NCI-H2227 treated with DMSO at 0.1 percent for 48 hours (cell line): ENCODE measurements at regions not wholly inside any gene's neighbourhood (a gene's known extent, or its start where the extent isn't known, plus 50 kb on each side); places are given as distances from the start of the nearest gene placed in this dataset.
"Not testable (repeated sequence)": the region's sequence is repeated elsewhere in the genome, so short reads cannot be mapped to it uniquely, and the experiment has no call there.

ENCODE experiments used
- DNase-seq: peaks from one replicate; lab custom pipeline; 2025; lab: John Stamatoyannopoulos, UW

DNA sequence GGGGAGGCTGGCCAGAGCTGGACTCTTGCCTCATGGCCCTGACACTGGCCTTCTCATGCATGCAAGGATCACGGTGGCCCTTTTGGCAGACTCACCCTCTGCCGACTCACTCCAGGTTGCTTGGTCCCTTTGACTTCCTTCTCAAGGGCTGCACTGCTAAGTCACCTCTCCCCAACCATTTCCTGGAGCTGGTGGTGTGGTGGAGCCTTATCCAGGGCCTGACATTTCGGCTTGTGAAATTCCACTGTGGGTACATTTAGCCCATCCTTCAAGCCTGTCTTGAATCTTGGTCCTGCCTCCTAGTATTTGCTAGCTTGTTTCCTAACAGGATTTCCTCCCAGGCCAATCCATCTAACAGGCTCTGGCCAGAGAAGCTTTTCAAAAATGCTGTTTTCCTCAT, 52.6 kb upstream of the JUN start:
- no peak for DNase-seq

DNA sequence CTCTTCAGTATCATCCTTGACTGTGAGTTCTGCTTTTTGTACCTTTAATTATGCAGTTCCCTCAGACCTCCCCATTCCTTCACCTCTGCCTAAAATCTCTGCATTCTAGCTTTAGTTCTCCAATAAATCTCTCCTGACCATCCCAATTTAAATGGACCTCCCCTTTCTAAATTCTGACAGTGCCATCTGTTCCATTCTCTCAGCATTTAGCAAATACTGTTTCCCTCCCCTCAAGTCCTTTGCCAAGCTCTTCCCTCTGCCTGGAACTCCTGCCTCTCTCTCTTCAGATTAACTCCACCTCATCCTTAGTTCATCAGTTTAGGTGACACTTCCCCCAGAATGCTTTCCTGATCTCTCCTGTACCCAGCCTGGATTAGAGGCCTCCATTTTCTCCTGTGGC, 54.0 kb upstream of the JUN start:
- DNase-seq, result no peak

DNA sequence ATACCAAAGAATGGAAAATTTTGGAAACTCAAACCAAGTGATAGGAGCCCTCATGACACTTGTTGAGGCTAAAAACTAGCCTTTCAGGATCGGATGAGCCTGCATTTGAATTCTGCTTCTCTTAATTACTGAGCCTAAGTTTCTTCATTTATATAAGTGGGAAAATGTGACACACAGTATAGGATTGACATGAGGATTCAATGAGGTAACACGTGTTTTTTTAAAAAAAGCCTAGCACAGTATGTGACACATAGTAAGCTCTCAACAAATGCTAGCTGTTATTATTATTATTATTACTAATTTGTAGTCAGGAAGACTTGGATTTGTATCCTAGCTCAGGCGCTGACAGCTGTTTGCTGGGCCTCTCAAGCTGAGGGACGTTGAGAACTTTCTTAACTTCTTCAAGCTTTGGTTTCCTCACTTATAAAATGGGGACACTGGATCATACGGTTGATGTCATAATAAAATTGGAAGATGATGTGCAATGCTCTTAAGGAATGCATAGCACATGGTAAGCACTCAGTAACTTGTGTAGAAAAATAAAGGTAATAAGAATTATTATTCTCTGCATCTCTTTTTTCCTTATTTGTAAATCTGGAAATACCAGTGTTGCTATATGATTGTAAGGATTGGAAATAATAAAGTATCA, 55.4 kb upstream of the JUN start:
- DNase-seq, result no peak

DNA sequence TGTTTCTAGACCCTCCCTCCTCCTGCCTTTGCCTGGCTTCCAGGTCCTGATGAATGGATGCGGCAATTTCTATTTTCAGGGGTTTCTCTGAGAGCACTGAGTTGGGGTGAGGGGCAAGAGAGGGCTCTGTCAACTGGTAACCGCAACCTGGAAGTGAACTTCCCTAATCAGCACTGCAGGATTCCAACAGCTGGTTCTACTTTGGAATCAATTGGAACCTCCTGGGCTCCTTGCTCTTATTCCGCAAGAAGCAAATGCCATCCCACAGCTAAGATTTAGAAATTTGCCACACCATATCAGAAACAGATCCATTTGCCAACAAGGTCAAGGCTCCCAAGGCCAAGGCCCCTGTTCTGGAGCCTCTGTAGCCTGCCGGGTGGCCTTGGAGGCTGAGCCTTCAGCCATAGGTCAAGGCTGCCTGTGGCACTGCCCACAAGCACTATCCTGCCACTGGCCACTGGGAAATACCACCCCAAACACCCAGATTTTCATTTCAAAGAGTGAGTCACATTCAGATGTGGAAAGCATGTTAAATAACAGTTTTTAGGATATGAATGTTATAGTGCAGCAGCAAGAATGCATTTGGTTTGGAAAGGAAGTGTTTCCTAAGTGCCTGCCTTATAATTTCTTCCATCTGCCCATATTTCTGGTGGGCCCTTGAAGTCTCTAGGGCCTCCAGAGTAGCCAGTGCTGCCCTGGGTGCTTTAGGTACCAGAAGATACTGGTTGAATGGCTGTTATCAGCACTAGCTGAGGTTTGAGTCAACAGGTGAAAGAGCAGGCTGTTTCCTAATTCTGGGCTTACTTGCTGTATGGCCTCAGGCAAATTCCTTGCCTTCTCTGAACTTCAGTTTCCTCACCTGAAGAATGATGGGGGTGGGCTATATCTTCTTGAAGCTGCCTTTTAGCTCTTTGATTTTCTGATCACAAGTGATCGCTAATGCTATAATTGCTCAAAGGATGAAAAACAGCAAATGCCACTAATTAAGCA, 56.3 kb upstream of the JUN start:
- no peak for DNase-seq

DNA sequence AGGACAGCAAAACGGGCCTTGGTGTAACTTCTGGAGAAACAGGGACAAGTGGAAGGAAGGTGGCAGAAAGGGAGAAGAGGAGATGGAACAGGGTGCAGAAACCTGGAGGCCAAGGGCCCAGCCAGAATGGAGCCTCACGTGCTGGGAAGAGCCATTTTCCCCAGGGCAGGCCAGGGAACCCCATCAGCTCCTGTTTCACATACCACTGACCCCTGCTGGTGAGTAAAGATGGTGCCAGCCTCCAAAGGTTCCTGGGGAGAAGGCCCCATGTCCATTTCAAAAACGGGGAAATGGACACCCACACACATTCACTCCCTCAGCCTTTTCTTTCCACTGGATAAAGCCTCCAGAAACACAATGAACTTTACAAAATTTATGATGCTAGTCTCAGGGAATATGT, 57.6 kb upstream of the JUN start:
- DNase-seq, result no peak

DNA sequence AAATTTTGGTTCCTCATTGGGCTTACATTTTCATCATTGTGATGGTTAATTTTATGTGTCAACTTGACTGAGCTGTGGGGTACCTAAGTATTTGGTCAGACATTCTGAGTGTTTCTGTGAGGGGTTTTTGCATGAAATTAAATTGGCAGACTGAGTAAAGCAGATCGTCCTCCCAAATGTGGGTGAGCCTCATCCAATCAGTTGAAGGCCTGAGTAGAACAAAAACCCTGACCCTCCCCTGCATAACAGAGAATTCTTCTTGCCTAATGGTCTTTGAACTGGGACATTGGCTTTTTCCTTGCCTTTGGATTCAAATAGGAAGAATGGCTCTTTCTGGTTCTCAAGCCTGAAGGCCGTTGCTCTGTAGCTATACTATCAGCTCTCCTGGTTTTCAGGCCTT, 59.1 kb upstream of the JUN start:
- DNase-seq, result no peak

DNA sequence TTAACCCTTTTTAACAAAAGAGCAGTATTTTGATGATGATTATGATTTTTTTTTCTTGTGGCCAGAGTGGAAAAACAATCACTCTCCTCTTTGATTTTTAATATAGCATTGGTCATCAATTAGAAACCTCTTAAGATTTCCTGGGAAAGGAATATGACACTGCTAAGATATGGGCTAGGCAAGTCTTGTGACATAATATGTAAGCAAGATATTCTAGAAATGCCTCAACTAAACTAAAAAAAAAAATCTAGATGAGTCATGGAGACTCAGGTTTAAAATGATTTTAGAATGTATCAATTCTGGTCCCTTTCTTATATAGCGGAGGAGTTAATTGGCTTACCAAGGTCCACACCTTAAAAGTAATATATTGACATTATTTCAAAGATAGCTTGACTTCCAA, 60.3 kb upstream of the JUN start:
- no peak for DNase-seq

DNA sequence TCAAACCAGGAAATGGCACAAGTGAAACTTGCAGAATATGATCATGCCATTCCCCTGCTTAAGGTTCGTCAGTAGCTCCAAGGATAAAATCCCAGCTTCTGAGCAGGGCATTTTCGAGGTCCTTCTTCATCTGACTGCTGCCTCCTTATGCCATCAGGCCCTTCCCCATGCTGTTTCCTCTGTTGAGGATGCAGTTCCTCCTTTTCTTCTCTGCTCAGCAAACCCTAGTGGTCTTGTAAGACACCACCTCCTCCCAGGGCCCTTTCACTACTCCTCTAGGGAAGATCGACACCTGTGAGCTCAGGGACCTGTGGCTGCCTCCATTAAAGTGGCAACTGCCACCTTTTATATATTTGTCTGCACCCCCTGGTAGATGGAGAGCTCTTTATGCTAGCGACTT, 62.1 kb upstream of the JUN start:
- no peak for DNase-seq

DNA sequence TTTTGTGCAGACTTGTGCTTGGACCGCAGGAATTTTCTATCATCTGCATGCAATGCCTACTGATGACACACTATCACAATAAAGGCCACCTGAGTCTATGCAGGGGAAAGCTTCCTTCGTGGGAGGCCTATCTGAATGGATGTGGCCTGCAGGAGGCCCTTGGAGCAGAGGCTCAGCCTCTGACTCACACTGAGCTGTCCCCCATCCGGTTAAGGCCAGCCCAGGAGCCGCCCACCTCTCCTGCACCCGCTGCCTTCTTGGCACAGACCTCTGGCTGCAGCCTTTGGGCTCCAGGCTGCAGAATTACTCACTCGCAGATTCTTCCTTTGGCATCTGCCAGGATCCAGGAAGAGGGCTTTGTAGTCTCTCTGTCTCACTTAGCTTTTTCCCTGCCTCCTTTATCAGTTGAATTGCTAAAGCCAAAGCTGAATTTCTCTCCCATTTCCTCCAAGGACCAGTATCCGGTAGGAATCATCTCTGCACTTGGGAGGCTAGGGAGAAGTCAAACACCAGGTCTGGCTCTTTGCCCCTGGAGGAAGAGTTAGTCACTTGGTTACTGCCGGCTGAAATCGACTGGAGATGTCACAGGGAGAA, 65.1 kb upstream of the JUN start:
- DNase-seq, result peak; percentile 16

DNA sequence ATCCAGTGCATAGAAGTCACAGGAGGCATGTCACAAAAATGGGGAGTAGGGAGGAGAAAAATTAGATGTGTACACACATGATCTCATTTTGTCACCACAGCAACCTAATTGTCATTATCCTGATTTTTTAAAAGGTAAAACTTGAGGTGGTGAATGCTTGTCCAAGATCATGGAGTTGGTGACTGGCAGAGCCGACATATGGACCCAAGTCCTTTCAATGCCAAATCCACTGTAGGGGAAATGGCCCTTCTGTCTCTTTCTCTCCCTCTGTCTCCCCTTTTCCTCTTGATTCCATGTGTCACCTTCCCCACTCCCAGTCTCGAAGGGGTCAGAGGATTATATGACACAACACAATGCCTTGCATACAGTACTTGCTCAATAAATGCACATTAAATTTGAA, 65.7 kb upstream of the JUN start:
- no peak for DNase-seq

DNA sequence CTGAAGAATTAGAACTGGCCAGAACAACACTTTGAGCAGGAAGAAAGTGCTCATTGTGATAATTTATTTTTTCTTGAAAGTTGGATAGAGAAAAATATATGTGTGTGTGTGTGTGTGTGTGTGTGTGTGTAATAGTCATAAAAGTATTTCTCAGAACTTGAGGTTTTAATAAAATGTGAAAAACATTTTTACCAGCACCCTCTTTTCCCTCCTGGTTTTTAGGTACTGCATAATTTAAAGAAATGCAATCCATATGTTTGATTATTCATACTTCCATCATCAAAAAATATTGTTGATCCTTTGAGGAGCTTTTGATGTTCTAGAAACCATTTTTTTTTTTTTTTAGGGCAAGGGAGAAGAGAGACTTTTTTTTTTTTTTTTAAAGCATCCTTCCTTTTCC, 66.8 kb upstream of the JUN start:
- DNase-seq, result no peak

DNA sequence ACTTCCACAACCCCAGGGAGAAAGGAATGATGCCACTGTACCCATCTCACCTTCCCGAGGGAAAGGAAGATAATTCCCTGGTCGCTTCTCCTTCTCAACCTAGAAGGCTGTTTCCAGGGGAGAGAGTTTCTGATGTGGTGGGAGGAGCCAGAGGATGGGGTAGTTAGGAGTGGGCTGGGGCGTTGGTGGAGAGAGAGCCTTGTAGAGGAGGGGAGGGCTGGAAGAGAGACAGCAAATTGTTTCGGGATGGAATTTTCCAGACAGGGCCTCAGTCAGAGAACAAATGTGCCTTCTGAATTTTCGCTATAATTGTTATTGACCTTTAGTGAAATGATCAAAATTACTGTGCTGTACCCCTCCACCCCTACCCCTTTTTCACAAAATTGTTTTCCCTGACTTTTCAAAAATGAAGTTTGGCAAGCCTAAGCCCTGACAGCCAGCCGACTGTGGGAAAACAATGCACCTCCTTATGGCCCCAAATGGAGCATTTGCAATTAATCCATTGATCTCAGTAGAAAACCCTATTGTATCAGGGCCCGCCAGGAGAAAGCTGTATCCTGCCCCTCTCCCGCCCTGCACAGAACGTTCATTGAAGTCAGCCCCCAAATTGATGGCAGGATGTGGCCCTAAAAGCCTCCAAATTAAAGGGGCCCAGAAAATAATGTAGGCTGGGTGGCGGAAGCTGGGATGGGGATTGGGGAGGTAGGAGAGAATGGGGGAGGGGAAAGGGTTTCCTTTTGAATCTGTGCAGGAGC, 69.1 kb upstream of the JUN start:
- DNase-seq, result no peak

DNA sequence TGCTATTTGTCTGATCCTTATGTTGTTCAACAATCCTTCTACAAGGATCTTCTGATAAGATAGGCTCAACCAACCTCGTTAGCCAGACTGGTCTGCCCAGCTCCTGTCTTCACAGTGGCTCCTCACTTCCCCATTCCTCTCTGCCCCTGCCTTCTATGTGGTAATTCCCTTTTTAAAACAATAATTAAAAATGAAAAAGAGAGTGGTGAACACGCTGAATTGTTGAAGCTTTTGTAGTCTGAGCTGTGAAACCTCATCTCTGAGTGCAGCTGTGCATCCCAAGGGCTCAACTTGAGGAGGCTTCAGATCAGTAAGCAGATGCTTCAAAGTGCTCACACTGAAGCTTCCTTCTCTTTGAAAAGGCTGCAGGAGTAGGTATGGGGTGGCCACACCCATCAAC, 70.7 kb upstream of the JUN start:
- no peak for DNase-seq

DNA sequence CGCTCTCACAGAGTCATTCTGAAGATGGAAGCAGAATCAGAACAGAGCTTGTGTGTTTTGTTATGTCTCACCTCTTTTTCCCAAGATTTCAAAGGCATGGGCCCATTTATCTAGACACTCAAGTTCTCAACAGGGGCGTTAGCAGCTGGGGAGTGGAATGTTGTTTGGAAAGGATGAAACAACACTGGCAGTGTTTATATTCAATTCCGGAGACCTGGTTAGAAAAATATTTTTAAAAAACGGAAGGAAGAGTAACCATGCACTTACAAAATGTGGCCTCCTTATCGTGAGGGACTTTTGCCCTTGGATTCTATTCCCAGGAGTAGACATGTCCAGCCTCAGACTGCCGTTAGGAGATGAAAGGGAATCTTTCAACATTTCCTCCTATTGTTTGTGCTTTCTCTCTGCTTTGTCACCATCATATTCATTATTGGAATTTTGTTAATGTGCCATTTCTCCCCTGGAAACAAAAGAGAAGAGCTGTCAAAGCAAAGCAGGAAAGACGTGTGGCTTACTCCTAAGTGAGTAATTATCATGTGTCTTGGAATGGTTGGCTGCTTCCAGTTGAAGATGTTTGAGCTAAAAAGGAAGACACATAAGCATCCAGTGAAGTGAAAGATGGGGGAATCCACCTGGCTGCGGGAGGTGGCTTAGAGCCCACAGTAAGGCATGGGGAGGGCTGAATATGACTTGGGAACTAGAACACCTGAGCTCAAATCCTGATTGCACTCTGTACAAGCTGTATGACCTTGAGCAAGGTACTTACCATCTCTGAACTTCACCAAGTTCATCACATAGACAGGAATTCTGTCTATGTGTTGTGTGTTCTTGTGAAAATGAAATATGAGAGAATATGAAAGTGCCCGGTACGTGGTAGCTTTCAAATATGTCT, 71.7 kb upstream of the JUN start:
- no peak for DNase-seq

DNA sequence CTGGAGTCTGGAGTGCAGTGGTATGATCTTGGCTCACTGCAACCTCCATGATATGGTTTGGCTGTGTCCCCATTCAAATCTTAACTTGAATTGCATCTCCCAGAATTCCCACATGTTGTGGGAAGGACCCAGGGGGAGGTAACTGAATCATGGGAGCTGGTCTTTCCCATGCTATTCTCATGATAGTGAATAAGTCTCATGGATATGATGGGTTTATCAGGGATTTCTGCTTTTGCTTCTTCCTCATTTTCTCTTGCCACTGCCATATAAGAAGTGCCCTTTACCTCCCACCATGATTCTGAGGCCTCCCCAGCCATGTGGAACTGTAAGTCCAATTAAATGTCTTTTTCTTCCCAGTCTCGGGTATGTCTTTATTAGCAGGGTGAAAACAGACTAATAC, 72.4 kb upstream of the JUN start:
- DNase-seq, result not testable (repeated sequence)

DNA sequence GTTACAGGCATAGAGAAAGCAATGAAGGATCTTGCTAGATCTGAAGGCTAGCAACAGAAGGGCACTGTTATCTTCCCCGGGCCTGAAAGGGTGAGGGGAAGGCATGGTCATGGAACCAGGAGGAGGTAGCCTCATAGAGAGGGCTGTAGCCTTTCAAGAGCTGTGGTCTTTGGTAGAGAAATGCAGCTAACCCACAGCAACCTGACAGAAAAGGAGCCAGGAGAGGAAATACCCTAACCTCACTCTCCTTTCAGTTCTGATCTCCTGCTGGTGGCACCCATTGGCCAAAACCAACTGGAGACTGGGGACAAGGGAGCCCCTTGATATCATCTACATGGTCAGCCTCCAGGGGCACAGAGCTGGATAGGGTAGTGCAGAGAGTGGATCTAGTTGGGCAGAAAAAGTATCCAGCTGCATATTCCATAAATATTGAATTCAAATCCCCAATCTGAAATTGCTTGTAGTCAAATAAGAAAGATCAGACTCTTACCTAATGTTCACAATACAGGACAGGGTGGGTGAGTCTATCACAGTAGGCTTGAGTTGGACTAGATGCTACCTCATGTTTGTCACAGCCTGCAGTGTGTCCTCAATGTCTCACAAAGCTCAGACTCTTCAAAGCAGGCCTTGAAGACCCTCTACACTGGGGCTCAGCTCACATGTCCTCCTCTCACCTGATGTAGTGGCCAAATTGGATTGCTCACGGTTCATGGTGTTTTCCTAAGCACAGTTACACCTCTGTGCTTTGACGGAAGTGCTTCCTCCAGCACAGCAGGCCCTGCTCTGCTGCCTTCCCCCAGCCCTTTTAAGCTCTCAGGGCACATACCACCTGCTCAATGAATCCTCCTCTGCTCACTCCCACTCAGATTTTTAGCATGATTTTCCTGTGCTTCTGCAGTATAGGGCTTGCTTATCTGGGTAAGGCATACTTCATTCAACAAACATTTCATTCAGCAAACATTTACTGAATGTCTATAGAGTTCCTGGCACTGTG, 74.1 kb upstream of the JUN start:
- no peak for DNase-seq

DNA sequence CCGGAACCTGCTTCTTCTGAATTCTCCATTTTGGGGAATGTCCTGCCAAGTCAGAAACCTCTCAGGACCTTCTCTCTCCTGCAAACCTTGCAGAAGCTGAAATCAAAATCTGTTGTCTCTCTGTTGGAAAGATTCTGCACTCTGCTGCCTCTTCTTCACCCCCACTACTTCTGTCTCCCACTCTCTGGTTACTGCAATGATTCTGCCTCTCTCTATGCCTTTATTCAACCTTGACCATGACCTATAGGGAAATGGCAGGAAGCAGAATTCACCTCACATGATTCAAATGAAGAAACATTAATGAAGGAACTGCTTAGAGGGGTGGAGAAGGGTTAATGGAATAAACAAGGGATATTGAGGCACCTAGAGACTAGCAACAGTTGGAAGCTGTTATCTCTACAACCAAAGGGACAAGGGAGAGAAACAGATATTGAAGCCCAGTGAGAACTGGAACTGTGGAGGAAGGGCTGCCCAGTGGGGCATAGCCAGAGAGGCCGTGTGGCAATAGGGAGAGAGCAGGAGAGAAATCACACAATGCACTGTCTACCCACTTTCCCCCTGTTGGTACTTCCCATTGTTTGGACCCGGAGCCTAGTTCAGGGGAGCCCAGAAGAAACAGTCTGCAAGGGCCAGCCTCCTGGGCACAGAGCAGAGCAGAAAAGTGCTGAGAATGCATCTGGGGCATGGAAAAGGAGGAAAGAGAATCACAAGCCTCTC, 76.1 kb upstream of the JUN start:
- DNase-seq, result no peak

DNA sequence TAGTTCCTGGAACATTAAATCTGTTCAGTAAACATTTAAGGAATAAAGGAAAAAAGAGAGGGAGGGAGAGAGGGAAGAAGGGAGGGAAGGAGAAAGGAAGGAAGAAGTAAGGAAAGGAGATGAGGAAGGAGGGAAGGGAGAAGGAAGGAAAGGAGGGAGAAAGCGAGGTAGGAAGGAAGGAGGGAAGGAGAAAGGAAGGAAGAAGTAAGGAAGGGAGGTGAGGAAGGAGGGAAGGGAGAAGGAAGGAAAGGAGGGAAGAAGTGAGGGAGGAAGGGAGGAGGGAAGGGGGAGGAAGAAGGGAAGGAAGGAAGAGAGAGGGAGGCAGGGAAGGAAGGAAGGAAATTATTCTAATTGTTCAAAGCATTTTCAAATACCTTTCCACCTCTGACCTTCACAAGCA, 77.2 kb upstream of the JUN start:
- no peak for DNase-seq

DNA sequence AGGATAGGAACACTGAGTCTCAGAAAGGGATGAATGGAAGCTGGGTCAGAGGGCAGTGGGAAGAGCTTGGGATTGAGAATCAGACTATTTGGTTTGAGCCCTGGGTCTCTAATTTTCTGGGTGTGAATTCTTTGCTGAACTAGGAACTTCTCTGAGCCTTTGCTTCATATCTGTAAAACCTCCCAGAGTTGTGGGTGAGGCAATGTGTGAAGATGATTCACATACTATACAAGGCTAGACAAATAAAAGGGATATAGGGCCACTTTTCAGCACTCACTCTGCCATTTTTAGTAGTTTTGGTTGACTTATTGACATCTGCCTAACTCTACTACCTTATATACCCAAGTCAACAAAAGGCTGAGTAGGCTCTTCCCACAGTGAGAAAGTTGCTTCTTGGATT, 77.7 kb upstream of the JUN start:
- DNase-seq, result no peak
